Upper lobe of left lung (tissue), 4 donors: ENCODE measurements at regions not wholly inside any gene's neighbourhood (a gene's known extent, or its start where the extent isn't known, plus 50 kb on each side); places are given as distances from the start of the nearest gene placed in this dataset.

Source experiments
- POLR2AphosphoS5 ChIP-seq, 2 donors: sonication (generic); formaldehyde crosslinking; IDR thresholded peaks; one replicate each; pipeline ENCODE4 v1.5.1; 2017; ENCODE audit warnings: antibody characterized with exemption in 2 of 2
- TF ChIP-seq, protein P1 (sequence below), 6 experiments: fragments of 450-650 bp in 4 of 6; fragments of 200-600 bp in 2 of 6; sonication (generic) in 2 of 6; IDR thresholded peaks; one replicate each; pipeline ENCODE4 v1.5.1; 2016 to 2019; ENCODE audit warnings: antibody characterized with exemption in 6 of 6

DNA sequence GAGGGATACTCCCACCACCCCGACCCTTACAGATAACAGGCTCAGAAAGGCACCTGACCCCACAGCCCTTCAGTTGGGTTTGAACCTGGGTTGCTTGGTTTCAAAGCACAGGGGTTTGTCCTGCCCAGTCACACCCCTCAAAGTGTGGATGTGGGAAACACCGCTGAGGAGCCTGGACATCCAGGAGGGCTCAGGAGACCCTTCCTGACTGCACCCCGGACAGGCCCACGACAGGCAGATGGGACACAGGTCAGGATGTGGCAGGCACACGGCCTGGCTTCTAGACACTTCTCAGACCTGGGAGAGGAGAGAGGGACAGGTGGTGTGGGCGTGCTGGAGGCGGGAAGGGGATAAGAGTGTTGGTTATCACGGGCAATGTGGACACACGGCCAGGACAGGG, 932.3 kb downstream of the BRD1 start:
- no peak for TF ChIP-seq POLR2AphosphoS5 (IDR thresholded peaks at IDR 0.05)
- TF ChIP-seq, protein P1, sequence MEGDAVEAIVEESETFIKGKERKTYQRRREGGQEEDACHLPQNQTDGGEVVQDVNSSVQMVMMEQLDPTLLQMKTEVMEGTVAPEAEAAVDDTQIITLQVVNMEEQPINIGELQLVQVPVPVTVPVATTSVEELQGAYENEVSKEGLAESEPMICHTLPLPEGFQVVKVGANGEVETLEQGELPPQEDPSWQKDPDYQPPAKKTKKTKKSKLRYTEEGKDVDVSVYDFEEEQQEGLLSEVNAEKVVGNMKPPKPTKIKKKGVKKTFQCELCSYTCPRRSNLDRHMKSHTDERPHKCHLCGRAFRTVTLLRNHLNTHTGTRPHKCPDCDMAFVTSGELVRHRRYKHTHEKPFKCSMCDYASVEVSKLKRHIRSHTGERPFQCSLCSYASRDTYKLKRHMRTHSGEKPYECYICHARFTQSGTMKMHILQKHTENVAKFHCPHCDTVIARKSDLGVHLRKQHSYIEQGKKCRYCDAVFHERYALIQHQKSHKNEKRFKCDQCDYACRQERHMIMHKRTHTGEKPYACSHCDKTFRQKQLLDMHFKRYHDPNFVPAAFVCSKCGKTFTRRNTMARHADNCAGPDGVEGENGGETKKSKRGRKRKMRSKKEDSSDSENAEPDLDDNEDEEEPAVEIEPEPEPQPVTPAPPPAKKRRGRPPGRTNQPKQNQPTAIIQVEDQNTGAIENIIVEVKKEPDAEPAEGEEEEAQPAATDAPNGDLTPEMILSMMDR (IDR thresholded peaks at IDR 0.05), result no peak
